GOT3 (cell line): ENCODE measurements at regions not wholly inside any gene's neighbourhood (a gene's known extent, or its start where the extent isn't known, plus 50 kb on each side); places are given as distances from the start of the nearest gene placed in this dataset.

ENCODE experiments used
- DNase-seq: peaks from one replicate; lab custom pipeline; 2025; ENCODE audit warnings: mixed read lengths; lab: John Stamatoyannopoulos, UW

DNA sequence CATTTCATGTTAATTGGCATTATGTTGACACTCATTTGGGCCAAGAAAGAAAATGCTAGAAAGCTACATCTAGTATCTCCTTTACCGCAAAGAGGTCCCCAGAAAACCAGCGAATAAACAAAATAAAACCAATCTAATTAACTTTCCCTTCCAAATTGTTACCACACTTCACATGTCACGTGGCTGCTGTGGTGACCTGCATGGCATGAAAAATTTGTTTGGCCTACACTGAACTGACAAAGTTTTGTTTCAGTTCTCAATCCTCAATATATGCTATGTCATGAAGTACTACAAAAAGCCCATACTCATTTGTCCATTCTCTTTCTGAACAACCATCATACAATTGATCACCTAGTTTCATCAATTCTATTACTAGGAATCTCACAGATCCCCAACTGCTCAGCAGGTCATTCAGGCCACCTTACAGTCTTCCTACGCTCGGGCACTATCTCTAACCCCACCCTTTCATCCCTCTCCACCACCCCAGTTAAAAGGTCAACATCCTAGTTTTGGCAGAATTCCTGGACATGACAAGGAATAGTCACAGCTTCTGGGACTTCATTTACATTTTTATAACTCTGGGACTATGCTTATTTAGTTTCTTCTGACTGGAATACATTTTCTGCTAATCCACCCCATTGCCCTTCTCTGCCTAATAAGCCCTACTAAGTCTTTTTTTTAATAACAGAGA, 480.4 kb downstream of the IGSF11 start:
- no peak for DNase-seq

DNA sequence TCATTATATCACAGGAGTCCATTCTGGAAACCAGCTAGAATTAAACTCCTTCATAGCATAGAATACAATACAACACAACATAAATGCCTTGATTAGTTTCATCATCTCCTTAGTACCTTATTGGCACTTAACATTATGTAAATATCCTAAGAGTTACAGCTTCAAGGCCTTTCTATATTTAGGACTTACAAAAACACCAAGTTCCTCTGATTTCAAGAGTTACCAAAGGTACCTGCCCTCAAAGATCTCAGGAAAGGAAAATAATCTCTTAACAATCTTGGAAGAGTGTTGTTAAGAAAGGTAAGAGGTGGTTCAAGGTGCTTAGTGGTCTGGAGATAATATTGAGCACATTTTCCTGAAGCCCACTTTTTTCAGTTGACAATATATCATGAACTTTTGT, 477.7 kb downstream of the IGSF11 start:
- no peak for DNase-seq

DNA sequence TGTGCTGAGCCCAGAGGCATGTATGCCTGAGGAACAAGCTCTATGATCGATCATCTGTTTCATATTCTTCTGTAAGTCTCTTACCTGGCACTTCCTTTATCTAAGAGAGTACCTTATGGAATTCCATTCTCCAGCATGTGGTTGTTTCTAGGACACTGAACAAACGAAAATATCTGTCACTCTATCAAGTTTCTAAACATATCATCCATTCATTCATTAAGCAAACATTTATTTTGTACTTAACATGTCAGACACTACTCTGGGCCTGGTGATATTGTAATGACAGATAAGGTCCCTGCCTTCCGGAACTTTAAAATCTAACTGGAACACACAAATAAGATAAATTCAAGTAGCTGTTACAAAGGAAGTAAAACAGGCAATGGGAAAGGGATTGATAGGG, 477.1 kb downstream of the IGSF11 start:
- no peak for DNase-seq

DNA sequence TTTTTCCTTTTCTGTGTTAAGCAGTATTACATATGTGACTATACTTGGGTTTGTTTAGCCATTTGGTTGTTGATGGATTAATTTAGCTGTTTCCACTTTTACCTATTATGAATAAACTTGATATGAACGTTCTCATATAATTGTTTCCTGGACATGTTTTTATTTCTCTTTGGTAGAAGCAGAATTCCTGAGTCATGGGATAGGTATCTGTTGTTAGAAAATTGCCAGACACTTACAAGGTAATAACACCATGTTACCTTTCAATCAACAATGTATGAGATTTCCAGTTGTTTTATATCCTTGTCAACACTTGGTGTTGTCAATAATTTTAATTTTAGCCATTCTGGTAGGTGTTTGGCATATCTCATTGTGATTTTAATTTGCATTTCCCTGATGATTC, 475.4 kb downstream of the IGSF11 start:
- no peak for DNase-seq

DNA sequence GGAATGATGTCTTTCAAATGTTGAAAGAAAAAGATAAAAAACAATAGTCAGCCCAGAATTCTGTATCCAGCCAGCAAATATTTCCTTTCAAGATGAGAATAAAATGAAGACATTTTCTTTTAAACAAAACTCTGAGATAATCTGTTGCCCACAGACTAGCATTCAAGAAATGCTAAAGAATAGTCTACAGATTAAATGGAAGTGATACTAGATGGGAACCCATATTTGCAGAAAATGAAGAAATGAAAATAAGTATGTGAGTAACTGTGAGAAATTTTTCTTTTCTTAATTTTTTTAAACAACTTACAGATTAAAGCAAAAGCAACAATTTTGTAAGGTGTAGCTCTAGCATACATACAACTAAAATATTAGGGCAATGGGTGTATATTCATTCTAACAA, 469.8 kb downstream of the IGSF11 start:
- no peak for DNase-seq

DNA sequence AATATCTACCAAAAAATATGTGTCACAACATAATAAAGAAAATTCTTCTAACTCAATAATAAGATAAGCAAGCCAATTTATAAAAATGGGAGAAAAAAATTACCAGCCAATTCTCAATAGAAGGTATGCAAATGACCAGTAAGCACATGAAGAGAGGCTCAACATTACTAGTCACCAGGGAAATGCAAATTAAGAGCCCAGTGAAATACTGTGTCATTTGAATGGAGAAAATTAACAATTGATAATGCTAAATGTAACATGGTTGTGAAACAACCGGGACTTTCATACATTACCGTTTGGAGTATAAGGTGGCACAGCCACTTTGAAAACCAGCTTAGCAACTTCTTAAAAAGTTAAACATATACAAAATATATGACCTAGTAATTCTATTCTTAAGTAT, 460.7 kb downstream of the IGSF11 start:
- no peak for DNase-seq

DNA sequence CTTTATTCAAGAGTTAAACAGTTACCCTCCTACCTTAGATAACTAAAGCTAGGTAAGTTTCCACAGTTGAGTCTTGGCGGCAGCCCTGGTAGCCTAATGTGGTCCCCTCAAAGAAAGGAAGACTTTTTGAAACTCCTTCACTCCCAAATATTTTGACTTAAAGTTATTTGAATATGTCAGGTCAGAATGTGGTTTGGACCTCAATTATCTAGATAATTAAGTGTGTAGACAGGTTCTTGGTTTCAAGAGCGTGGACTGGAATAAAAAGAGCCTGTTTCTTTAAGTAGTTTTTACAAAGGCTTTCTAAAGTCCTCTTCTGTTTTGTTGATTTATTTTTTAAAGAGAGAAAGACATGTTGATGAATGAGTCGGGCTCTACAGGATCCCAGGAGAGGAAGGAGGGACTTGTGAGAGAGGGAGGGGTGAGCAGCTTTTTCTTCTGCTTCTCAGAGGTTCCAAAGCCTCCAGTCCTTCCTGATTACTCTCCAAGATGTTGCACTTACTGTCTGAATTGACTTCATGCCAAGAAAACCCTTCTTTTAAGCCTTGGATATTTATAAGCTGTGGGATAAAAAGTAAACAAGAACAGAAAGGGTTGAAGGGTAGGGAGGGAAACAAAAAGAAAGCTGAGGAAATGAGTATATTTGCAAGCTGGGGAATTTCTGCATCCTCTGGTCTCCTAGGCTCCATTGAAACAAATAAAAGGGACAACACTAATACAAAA, 457.4 kb downstream of the IGSF11 start:
- DNase-seq, result no peak

DNA sequence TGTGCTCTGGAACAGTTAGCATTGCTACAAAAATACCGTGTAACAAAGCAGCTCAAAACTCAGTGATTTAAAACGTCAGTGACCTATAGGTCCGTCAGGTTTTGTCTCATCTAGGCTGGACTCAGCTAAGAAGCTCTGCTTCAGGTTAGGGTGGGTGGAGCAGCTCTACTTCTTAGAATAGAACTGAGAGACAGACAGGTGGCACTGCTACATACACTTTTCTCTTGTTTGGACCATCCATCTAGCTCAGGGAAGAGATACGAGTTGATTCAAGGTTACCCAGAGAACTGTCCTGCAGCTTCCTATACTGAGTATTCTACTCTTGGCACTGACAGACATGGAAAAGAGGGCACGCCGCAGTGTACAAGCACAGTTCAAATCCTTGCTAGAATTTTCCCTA, 456.1 kb downstream of the IGSF11 start:
- no peak for DNase-seq

DNA sequence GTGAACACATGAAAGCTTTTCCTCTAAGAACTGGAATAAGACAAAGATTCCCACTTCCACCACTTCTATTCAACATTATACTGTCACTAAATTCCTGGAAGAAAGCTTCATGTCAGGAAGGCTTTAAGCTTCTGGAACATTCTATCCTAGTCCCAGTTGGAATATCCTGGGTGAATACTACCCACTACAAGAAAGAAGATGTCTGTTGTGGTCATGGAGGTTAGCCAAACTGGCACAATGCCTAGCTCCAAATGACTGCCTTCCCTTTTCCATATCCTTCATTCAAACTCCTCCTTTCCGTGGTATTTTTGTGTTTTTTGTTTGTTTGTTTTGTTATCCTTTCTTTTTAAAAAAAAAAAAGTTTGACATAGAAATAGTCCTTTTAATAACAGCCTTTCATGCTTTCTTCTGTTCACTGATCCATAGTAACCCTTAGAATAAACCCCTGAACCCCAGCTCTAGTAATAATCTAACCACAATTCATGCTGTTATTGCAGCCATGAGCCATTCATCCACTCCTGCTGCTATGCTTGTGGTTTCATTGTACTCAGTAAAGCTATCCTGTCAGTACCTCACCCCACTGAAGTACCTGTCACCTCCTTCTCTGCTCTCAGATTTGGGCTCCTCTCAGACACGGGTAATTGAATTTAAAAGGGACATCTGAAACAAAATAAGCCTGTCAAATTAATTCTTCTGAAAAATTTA, 447.5 kb downstream of the IGSF11 start:
- DNase-seq, result no peak

DNA sequence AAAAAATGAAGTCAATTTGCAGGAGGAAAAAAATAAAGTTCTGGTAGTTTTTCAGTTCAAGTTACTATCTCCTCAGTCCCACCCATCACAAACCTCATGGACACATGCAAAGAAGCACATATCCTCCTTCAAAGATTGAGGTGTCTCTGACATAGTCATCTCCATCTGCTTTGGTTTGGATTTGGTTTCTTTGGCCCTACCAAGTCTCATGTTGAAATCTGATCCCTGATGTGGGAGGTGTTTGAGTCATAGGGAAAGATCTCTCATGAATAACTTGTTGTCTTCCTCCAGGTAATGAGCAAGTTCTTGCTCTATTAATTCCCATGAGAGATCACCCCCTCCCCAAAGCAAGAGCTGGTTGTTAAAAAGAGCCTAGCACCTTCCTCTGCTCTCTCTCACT, 446.8 kb downstream of the IGSF11 start:
- no peak for DNase-seq

DNA sequence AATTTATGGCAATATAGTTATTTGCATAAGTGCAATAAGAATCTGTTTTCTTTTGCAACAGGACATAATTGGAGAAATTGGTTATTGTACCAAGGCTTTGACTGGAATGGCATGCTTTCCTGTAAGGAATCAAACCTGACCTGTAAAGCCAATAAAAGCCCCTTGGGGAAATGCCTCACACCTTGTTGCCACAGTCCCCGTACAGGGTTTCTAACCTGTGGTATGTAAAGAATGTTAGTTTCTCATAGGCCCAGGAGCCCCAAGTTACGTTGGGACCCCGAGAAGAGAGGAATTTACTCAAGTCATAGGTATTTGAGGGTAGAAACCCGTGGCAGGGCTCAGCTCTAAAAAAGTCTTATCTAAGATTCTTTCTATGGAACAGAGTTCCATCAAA, 441.4 kb downstream of the IGSF11 start:
- no peak for DNase-seq

DNA sequence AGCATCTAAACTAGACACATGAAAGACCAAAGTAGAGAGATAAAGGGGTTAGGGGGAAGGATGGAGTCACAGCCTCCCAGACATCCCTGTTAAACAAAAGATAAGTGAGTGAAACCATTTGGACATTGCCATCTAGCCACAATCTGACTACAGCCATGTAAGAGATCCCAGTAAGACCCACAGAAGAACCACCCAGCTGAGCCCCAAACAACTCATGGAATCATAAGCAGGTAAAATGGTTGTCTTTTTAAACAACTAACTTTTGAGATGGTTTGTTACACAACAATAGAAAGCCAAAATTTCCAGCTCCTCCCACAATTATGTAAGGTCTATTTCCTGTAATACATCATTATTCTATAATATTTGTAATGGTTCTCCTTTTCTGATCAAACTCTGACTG, 437.5 kb downstream of the IGSF11 start:
- no peak for DNase-seq

DNA sequence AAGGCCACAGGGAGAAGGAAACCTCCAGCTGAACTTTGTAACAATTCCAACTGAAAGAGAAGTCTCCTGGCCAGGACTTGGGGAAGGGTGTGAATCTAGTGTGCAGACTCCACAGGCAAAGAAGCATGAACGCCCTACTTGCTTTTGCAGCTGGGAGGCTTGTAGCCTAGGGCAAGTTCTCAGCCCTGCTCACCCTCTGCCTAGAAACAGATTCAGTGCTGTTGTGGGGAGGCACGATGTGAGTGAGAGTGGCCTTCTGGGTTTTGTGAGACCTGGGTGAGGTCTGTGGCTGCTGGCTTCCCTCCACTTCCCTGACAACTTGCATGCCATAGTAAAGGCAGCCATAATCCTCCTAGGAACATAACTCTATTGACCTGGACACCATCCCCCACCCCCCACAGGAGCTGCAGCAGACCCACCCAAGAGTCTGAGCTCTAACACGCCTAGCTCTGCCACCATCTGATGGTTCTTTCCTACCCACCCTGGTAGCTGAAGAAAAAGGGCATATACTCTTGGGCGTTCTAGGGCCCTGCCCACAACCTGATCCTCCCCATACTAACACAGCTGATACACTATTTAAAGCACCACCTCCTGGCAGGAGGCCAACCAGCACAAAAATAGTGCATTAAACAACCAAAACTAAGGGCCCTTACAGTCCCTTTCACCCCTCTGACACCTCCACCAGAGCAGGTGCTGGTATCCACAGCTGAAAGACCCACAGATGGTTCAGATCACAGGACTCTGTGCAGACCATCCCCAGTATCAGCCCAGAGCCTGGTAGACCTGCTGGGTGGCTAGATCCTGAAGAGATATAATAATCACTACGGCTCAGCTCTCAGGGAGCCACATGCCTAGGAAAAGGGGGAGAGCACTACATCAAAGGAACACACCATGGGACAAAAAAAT, 426.5 kb downstream of the IGSF11 start:
- DNase-seq, result no peak

DNA sequence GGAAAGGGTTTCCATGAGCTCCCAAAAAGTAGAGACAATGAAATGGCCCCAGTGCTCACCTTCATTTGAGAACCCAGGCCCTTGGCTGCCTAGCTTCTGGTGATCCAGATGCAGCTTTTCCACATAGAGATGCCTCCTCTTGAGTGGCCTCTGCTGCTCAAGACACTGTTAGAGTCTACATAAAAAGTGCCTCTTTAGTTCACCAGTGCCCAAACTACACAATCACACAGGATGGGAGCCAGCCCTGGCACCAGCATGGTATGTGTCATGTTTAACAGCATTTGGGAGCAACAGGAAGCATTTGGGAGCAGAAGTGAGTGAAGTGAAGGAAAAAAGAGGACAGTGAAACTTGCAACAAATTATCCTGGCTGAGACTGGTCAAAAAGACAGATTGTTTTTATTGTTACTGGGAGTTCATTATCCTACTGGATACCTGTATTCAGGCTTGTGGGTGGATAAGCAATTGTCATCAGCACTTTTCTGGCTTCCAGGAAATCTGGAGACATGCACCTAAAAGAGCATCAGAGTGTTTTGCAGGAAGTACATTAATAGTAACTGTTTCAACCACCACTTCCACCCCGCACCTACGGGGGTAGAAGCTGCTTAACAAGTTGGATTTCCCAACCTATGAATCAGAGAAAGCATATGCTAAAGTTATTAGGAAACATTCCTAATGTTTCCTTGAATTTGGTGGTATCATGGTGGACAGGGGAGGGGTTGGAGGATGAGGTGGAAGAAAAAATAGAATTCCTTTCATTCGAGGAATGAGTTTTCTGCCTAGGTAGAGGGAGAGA, 416.2 kb downstream of the IGSF11 start:
- DNase-seq, result no peak

DNA sequence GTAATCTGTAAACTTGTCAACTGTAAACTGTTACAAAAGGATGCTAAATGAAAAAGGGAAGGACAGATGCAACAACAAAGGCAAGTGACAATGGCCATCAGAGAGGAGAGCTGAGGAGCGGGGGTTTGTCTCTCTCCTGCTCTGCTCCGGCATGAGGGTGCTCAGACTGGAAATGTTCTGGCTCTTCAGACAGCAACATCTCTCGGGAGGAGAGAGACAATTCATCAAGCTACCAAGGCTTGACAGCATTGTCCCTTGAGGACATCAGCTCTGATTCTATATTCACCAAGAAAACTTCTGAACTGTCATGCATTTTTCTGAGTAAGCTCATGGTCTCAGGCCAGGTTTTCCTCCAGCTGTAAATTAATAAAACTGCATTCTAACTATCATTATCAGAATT, 408.2 kb downstream of the IGSF11 start:
- no peak for DNase-seq

DNA sequence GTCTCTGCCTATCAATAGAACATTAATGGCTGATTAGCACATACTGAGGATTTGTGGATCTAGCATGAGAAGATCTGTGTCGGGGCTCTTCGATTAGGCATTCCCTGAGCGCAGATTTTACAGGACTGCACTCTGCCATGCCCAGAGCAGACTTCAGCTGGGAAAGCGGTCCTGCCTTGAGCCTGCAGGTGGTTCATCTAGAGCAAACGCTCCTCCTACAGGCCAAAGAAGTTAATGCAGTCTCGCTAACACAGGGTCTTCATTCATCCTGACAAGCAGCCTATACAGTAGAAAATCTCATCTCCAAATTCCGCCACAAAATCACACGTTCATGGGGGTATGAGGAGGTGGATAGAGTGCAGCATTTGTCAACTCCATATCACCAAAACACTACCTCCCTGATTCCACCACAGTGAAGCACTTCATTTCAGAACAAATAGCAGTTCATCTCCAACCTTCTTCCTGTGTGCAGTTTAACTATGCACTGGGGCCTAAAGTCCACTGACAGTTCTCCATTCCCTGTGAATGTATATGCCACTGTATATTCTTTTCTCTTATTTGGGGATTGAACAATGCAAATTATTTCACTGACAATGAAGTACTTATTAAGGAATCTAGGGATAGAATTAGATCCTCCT, 405.8 kb downstream of the IGSF11 start:
- no peak for DNase-seq

DNA sequence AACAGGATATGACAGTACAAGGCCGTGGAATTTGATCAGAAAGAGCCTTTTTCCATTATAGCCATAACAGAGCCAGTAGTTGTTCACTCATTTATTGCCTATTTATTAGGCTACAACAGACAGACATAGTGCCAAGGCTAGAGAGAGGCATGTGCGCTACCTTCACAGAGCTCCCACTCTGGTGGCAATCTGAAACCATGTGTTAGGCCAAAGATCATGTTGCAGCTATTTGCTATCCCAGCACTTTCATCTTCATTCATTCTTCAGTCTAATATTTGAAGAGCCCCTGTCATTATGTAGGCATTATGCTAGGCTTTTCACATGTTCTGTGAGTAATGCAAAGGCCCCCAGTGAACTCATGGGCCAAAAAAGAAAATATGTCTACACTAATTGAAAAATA, 404.8 kb downstream of the IGSF11 start:
- DNase-seq, result no peak

DNA sequence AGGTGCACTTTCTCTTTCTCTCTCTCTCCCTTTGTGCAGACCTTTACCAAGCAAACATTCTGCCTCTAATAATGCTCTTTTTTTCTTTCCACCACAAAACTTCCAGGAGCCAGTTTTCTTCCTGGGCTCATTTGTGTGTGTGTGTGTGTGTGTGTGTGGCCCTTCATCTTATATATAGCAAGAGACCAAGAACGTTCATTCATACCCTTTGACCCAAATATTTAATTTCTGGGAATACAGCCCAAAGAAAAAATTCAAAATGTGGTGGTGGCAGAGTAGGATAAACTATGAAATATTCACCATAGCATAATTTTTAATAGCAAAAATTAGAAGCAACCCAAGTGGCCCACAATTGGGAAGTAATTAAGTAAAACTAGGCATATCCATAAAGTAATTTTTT, 398.9 kb downstream of the IGSF11 start:
- no peak for DNase-seq

DNA sequence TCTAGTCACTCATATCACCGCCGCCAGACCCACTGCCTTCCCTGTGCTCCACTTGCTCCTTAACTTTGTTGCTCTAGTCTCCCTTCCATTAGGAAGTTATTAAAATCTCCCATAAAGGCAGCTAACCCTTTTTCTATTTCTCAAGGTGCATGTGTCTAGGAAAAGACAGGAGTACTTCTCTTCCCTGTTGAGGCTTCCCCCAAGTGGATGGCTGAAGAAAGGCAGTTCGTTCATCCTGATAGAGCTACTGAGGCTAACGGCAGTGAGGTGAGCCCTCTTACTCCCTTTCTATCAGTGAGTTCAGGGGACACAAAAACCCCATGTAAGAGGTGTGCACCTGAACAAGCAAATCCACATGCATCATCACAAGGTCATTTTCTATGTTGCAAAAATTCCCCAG, 397.8 kb downstream of the IGSF11 start:
- DNase-seq, result no peak

DNA sequence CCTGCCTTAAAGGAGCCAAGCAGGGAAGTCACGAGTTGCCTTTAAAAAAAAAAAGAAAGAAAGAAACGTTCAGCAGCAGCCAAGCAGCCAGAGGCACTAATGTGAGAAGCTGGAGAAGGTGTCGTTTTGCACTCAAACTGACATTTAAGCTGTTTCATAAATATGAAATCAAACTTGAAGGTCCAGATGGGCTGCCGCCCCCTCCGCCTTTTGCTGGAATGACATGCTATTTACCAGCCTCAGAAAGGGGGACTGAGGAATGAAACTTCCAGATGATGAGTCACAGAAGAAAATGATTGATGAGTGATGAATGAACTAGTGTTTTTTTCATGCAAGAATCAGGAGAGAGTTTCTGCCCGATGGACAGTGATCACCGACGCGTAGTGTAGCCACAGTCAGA, 396.8 kb downstream of the IGSF11 start:
- no peak for DNase-seq

DNA sequence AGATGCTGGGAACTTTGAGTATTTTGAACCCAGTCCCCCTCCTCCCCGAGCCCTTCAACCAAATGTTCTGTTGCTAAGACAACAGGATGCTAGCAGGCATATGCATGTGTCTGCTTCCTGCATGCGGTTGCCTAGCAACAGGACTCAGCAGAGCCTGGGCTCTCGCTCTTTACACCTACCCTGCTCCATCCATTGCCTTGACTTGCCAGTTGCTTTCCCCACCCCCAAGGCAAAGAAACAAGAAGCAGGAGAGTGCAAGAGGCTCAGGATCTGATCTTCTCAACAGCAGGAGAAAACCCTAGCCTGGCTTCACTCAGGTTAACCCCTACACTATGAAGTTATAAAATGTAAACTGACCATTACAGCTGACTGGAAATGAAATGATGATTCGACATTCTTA, 393.0 kb downstream of the IGSF11 start:
- DNase-seq, result no peak
